CD4-positive, alpha-beta T cell (primary cell): ENCODE measurements at regions not wholly inside any gene's neighbourhood (a gene's known extent, or its start where the extent isn't known, plus 50 kb on each side); places are given as distances from the start of the nearest gene placed in this dataset.
"Not testable (repeated sequence)": the region's sequence is repeated elsewhere in the genome, so short reads cannot be mapped to it uniquely, and the experiment has no call there.

Experiments used
- ATAC-seq: fragments of 200-7000 bp; cut with Tn5 transposase; one replicate; pipeline ENCODE4 v1.10.0; 2022; ENCODE audit warnings: mild to moderate bottlenecking; ENCODE audit not compliant: poor library complexity
- CTCF ChIA-PET: fragments of 350-600 bp; sonication (Branson Sonifier 250); formaldehyde crosslinking; loops from one replicate; lab custom pipeline; 2021; ENCODE audit warnings: antibody characterized with exemption, inconsistent platforms; lab: Charles Lee
- POLR2A ChIA-PET: fragments of 350-600 bp; sonication (Branson Sonifier 250); formaldehyde crosslinking; loops from one replicate; lab custom pipeline; 2021; ENCODE audit warnings: antibody characterized with exemption, inconsistent platforms; lab: Charles Lee
- DNase-seq, 14 experiments: peaks; one replicate each; pipeline ENCODE4 v3.0.0-alpha.2; 2013 to 2020; ENCODE audit warnings: mixed read lengths in 2 of 14
- H3K27ac ChIP-seq, 2 donors: one replicate each; pipeline versions ENCODE4 v1.5.1 to v1.7.0; 2013; ENCODE audit warnings: low read length in 2 of 2, low read depth in 1 of 2, mild to moderate bottlenecking in 1 of 2
- H3K27me3 ChIP-seq, 2 experiments: 1 replicate in 1 of 2; 2 replicates in 1 of 2; pipeline versions ENCODE4 v1.6.1 to v1.7.0; 2013; ENCODE audit warnings: low read length in 2 of 2, control low read depth in 1 of 2, mild to moderate bottlenecking in 1 of 2, moderate library complexity in 1 of 2; ENCODE audit not compliant: insufficient read depth in 2 of 2, control insufficient read depth in 1 of 2
- H3K36me3 ChIP-seq: one replicate; pipeline ENCODE4 v1.6.1; 2013; ENCODE audit warnings: low read length, control low read depth; ENCODE audit not compliant: insufficient read depth
- H3K4me1 ChIP-seq: one replicate; pipeline ENCODE4 v1.6.1; 2013; ENCODE audit warnings: low read length, control low read depth; ENCODE audit not compliant: insufficient read depth
- H3K4me3 ChIP-seq: one replicate; pipeline ENCODE4 v1.5.1; 2013; ENCODE audit warnings: mild to moderate bottlenecking, low read length, moderate library complexity
- H3K9me3 ChIP-seq, 2 experiments: 1 replicate in 1 of 2; 2 replicates in 1 of 2; pipeline versions ENCODE4 v1.6.1 to v1.7.0; 2013; ENCODE audit warnings: low read length in 2 of 2, mild to moderate bottlenecking in 2 of 2, control low read depth in 1 of 2, moderate library complexity in 1 of 2; ENCODE audit not compliant: control insufficient read depth in 1 of 2, insufficient read depth in 1 of 2
- H3K27ac Mint-ChIP-seq: one replicate; pipeline ENCODE4 v1.8.0; 2020; ENCODE audit warnings: mixed read lengths
- H3K27me3 Mint-ChIP-seq: one replicate; pipeline ENCODE4 v1.8.0; 2021; ENCODE audit warnings: mixed read lengths
- H3K36me3 Mint-ChIP-seq: one replicate; pipeline ENCODE4 v1.8.0; 2021; ENCODE audit warnings: low read depth, mixed read lengths
- H3K4me1 Mint-ChIP-seq: one replicate; pipeline ENCODE4 v1.8.0; 2021; ENCODE audit warnings: low read depth, mixed read lengths
- H3K4me3 Mint-ChIP-seq: one replicate; pipeline ENCODE4 v1.8.0; 2020; ENCODE audit warnings: mild to moderate bottlenecking, mixed read lengths
- H3K9me3 Mint-ChIP-seq: one replicate; pipeline ENCODE4 v1.8.0; 2020; ENCODE audit warnings: mixed read lengths
- CTCF ChIP-seq: fragments of 200-600 bp; IDR thresholded peaks from one replicate; pipeline ENCODE4 v1.8.0; 2022; ENCODE audit warnings: antibody characterized with exemption, mild to moderate bottlenecking
- intact Hi-C, 2 experiments: fragments of 100-400 bp; cut with DNase I in 1 of 2; cut with micrococcal nuclease in 1 of 2; formaldehyde crosslinking; loops; one replicate each; pipeline versions ENCODE4 v1.15.1 to v1.9.0; 2023 to 2025; cut with DNase I, micrococcal nuclease

GRCh38 chr2:37722971-37723370 lies 51.5 kb upstream of the CDC42EP3 start:
- CTCF ChIA-PET, H3K36me3 ChIP-seq, DNase-seq, ATAC-seq, intact Hi-C loops, H3K27ac ChIP-seq, H3K4me1 ChIP-seq, H3K4me3 ChIP-seq, POLR2A ChIA-PET, H3K4me3 Mint-ChIP-seq, H3K27me3 Mint-ChIP-seq, H3K9me3 ChIP-seq, H3K27me3 ChIP-seq, H3K27ac Mint-ChIP-seq, H3K9me3 Mint-ChIP-seq, H3K4me1 Mint-ChIP-seq, H3K36me3 Mint-ChIP-seq: not testable (repeated sequence)

- Histone ChIP-seq H3K4me1 (no peaks in the 10 kb centered on the region), H3K27ac (no peak overlapping the region), H3K4me3 (no peak overlapping the region), H3K36me3 (no peaks in the 10 kb centered on the region), H3K27me3 (no peaks in the 10 kb centered on the region), H3K9me3 (no peaks in the 10 kb centered on the region)
- Mint-ChIP-seq H3K9me3 (no peaks in the 10 kb centered on the region), H3K36me3 (no peaks in the 10 kb centered on the region), H3K27me3 (no peaks in the 10 kb centered on the region), H3K4me1 (no peaks in the 10 kb centered on the region), H3K27ac (no peak overlapping the region), H3K4me3 (no peak overlapping the region)
- POLR2A ChIA-PET = no interaction called here
- CTCF ChIA-PET = no interaction called here
- intact Hi-C loops = no loop called here
- DNase-seq (no peak), ATAC-seq (no peak)
- no peak for TF ChIP-seq CTCF
Measured at GRCh38 chr2:37730037-37730818, 58.8 kb upstream of the CDC42EP3 start.

GRCh38 chr2:37732412-37732811 lies 61.0 kb upstream of the CDC42EP3 start:
- CTCF ChIA-PET, H3K36me3 Mint-ChIP-seq, intact Hi-C loops, ATAC-seq, H3K27ac ChIP-seq, H3K27ac Mint-ChIP-seq, H3K4me3 Mint-ChIP-seq, H3K36me3 ChIP-seq, H3K4me1 ChIP-seq, POLR2A ChIA-PET, H3K9me3 ChIP-seq, H3K27me3 Mint-ChIP-seq, H3K4me3 ChIP-seq, H3K27me3 ChIP-seq, H3K9me3 Mint-ChIP-seq, DNase-seq, H3K4me1 Mint-ChIP-seq: not testable (repeated sequence)

GRCh38 chr2:37733251-37733650 lies 61.8 kb upstream of the CDC42EP3 start:
- Mint-ChIP-seq H3K9me3 (no peaks in the 10 kb centered on the region), H3K27ac (no peak overlapping the region), H3K36me3 (no peaks in the 10 kb centered on the region), H3K27me3 (no peaks in the 10 kb centered on the region), H3K4me1 (no peaks in the 10 kb centered on the region), H3K4me3 (no peak overlapping the region)
- no peak overlapping the region for H3K27ac ChIP-seq
- ChIA-PET CTCF (no interaction called here), POLR2A (no interaction called here)
- no peaks in the 10 kb centered on the region for H3K27me3 ChIP-seq
- H3K4me1 ChIP-seq = no peaks in the 10 kb centered on the region
- H3K4me3 ChIP-seq = no peak overlapping the region
- no peak for TF ChIP-seq CTCF
- no peaks in the 10 kb centered on the region for H3K36me3 ChIP-seq
- DNase-seq (no peak), ATAC-seq (no peak)
- no peaks in the 10 kb centered on the region for H3K9me3 ChIP-seq
- intact Hi-C loops = no loop called here

- H3K27ac Mint-ChIP-seq, H3K27me3 ChIP-seq, ATAC-seq, H3K9me3 ChIP-seq, H3K4me3 Mint-ChIP-seq, H3K9me3 Mint-ChIP-seq, intact Hi-C loops, H3K36me3 ChIP-seq, H3K4me3 ChIP-seq, DNase-seq, H3K27me3 Mint-ChIP-seq, CTCF ChIA-PET, H3K4me1 Mint-ChIP-seq, H3K27ac ChIP-seq, H3K4me1 ChIP-seq, POLR2A ChIA-PET, H3K36me3 Mint-ChIP-seq: not testable (repeated sequence)
Measured at GRCh38 chr2:37733955-37734354, 62.5 kb upstream of the CDC42EP3 start.

GRCh38 chr2:37734891-37735523 lies 63.6 kb upstream of the CDC42EP3 start:
- ATAC-seq, H3K36me3 Mint-ChIP-seq, H3K4me3 Mint-ChIP-seq, CTCF ChIA-PET, H3K4me1 ChIP-seq, H3K27ac Mint-ChIP-seq, intact Hi-C loops, H3K27me3 ChIP-seq, POLR2A ChIA-PET, H3K27me3 Mint-ChIP-seq, H3K4me1 Mint-ChIP-seq, H3K36me3 ChIP-seq, DNase-seq, H3K9me3 ChIP-seq, H3K9me3 Mint-ChIP-seq, H3K27ac ChIP-seq, H3K4me3 ChIP-seq: not testable (repeated sequence)
